NT2/D1 (cell line): ENCODE measurements at regions not wholly inside any gene's neighbourhood (a gene's known extent, or its start where the extent isn't known, plus 50 kb on each side); places are given as distances from the start of the nearest gene placed in this dataset.

ENCODE experiments used
- DNase-seq: peaks from one replicate; pipeline ENCODE4 v3.0.0-alpha.2; 2011; ENCODE audit warnings: low read depth, low spot score
- H3K27me3 ChIP-seq: 2 replicates; pipeline ENCODE4 v1.6.0; 2011; ENCODE audit warnings: mild to moderate bottlenecking; ENCODE audit not compliant: insufficient read length, insufficient read depth
- H3K36me3 ChIP-seq: 2 replicates; pipeline ENCODE4 v1.6.1; 2011; ENCODE audit warnings: mild to moderate bottlenecking, low read length, mixed read lengths; ENCODE audit not compliant: insufficient read depth, insufficient read length
- H3K4me1 ChIP-seq: 2 replicates; pipeline ENCODE4 v1.5.1; 2011; ENCODE audit not compliant: insufficient read depth, insufficient read length
- H3K4me3 ChIP-seq: 2 replicates; pipeline ENCODE4 v1.5.1; 2011; ENCODE audit warnings: low read depth; ENCODE audit not compliant: insufficient read length
- H3K9ac ChIP-seq: 2 replicates; pipeline ENCODE4 v1.6.0; 2011; ENCODE audit warnings: low read depth; ENCODE audit not compliant: insufficient read length
- H3K9me3 ChIP-seq: 2 replicates; pipeline ENCODE4 v1.5.1; 2011; ENCODE audit warnings: mild to moderate bottlenecking, low read length; ENCODE audit not compliant: insufficient read depth
- SUZ12 ChIP-seq: IDR thresholded peaks from 2 replicates; pipeline ENCODE4 v1.6.1; 2011; ENCODE audit not compliant: insufficient read length, insufficient read depth; ENCODE audit errors: extremely low read depth
- YY1 ChIP-seq: IDR thresholded peaks from 2 replicates; pipeline ENCODE4 v1.6.1; 2011; ENCODE audit not compliant: insufficient read length, insufficient read depth
- ZNF274 ChIP-seq: IDR thresholded peaks from 2 replicates; pipeline ENCODE4 v1.6.1; 2011; ENCODE audit warnings: mild to moderate bottlenecking, low read depth, low read length

GRCh38 chr5:2993301-2993700 is 241.8 kb upstream of the IRX2 start:
- Histone ChIP-seq H3K36me3 (no peaks in the 10 kb centered on the region), H3K27me3 (no peaks in the 10 kb centered on the region), H3K9me3 (no peaks in the 10 kb centered on the region), H3K4me3 (no peak overlapping the region), H3K9ac (no peak overlapping the region), H3K4me1 (peaks cover 3% of the 10 kb centered on the region)
- DNase-seq, result no peak
- no peak for TF ChIP-seq YY1
- no peak for TF ChIP-seq ZNF274
- TF ChIP-seq SUZ12, result no peak

GRCh38 chr5:2992806-2993205 is 241.3 kb upstream of the IRX2 start:
- Histone ChIP-seq H3K36me3 (no peaks in the 10 kb centered on the region), H3K4me1 (peaks cover 3% of the 10 kb centered on the region), H3K27me3 (no peaks in the 10 kb centered on the region), H3K9ac (no peak overlapping the region), H3K9me3 (no peaks in the 10 kb centered on the region), H3K4me3 (no peak overlapping the region)
- no peak for DNase-seq
- TF ChIP-seq SUZ12 (no peak), ZNF274 (no peak), YY1 (no peak)

- Histone ChIP-seq H3K4me3 (no peak overlapping the region), H3K4me1 (peaks cover 3% of the 10 kb centered on the region), H3K27me3 (no peaks in the 10 kb centered on the region), H3K9me3 (no peaks in the 10 kb centered on the region), H3K36me3 (no peaks in the 10 kb centered on the region), H3K9ac (no peak overlapping the region)
- TF ChIP-seq SUZ12, result no peak
- TF ChIP-seq YY1, result no peak
- no peak for TF ChIP-seq ZNF274
- DNase-seq, result no peak
These were observed 240.4 kb upstream of the IRX2 start for GRCh38 chr5:2991884-2992283.

GRCh38 chr5:2989517-2989916 is 238.0 kb upstream of the IRX2 start:
- H3K4me3 ChIP-seq, result no peak overlapping the region
- no peaks in the 10 kb centered on the region for H3K9me3 ChIP-seq
- TF ChIP-seq SUZ12 (no peak), ZNF274 (no peak), YY1 (no peak)
- no peaks in the 10 kb centered on the region for H3K27me3 ChIP-seq
- H3K4me1 ChIP-seq, result no peaks in the 10 kb centered on the region
- no peak overlapping the region for H3K9ac ChIP-seq
- no peak for DNase-seq
- H3K36me3 ChIP-seq, result no peaks in the 10 kb centered on the region

GRCh38 chr5:2986301-2986700 is 234.8 kb upstream of the IRX2 start:
- DNase-seq, result no peak
- TF ChIP-seq SUZ12 (no peak), YY1 (no peak)
- H3K4me3 ChIP-seq, result no peak overlapping the region
- H3K4me1 ChIP-seq, result no peaks in the 10 kb centered on the region
- no peaks in the 10 kb centered on the region for H3K27me3 ChIP-seq
- H3K9me3 ChIP-seq, result no peaks in the 10 kb centered on the region
- H3K9ac ChIP-seq, result no peak overlapping the region
- no peaks in the 10 kb centered on the region for H3K36me3 ChIP-seq

GRCh38 chr5:2985718-2986117 is 234.2 kb upstream of the IRX2 start:
- Histone ChIP-seq H3K4me3 (no peak overlapping the region), H3K27me3 (no peaks in the 10 kb centered on the region), H3K36me3 (no peaks in the 10 kb centered on the region), H3K4me1 (no peaks in the 10 kb centered on the region), H3K9ac (no peak overlapping the region), H3K9me3 (no peaks in the 10 kb centered on the region)
- DNase-seq, result no peak
- TF ChIP-seq SUZ12, result no peak
- no peak for TF ChIP-seq ZNF274
- TF ChIP-seq YY1, result no peak

- no peak for DNase-seq
- no peak overlapping the region for H3K4me3 ChIP-seq
- H3K9ac ChIP-seq, result no peak overlapping the region
- no peak for TF ChIP-seq YY1
- H3K9me3 ChIP-seq, result no peaks in the 10 kb centered on the region
- H3K4me1 ChIP-seq, result no peaks in the 10 kb centered on the region
- H3K27me3 ChIP-seq, result no peaks in the 10 kb centered on the region
- H3K36me3 ChIP-seq, result no peaks in the 10 kb centered on the region
These were observed 232.3 kb upstream of the IRX2 start for GRCh38 chr5:2983583-2984300.

GRCh38 chr5:2981652-2982051 is 230.2 kb upstream of the IRX2 start:
- H3K4me1 ChIP-seq, result no peaks in the 10 kb centered on the region
- DNase-seq, result no peak
- H3K36me3 ChIP-seq, result no peaks in the 10 kb centered on the region
- H3K9me3 ChIP-seq, result 0 out of 2 replicates have a peak, but pooled peaks cover under 1% of the 10 kb centered on the region
- no peak overlapping the region for H3K9ac ChIP-seq
- no peak for TF ChIP-seq YY1
- TF ChIP-seq SUZ12, result no peak
- TF ChIP-seq ZNF274, result no peak
- no peak overlapping the region for H3K4me3 ChIP-seq
- no peaks in the 10 kb centered on the region for H3K27me3 ChIP-seq
